Activated B cell treated with CpG ODN at 0.5 μM for 24 hours (primary cell): ENCODE measurements at regions not wholly inside any gene's neighbourhood (a gene's known extent, or its start where the extent isn't known, plus 50 kb on each side); places are given as distances from the start of the nearest gene placed in this dataset.

Experiments used
- ATAC-seq: fragments of 200-7000 bp; cut with Tn5 transposase; one replicate; pipeline ENCODE4 v1.10.0; 2021; ENCODE audit warnings: low read depth, mild to moderate bottlenecking, moderate library complexity
- CTCF ChIA-PET: fragments of 350-600 bp; sonication (Branson Sonifier 250); formaldehyde crosslinking; loops from one replicate; lab custom pipeline; 2021; ENCODE audit warnings: antibody characterized with exemption; lab: Charles Lee
- POLR2A ChIA-PET: fragments of 350-600 bp; sonication (Branson Sonifier 250); formaldehyde crosslinking; loops from one replicate; lab custom pipeline; 2021; ENCODE audit warnings: antibody characterized with exemption; lab: Charles Lee
- DNase-seq: peaks from one replicate; pipeline ENCODE4 v3.0.0; 2022
- H3K27ac Mint-ChIP-seq: one replicate; pipeline ENCODE4 v1.8.0; 2020; ENCODE audit warnings: mixed read lengths
- H3K27me3 Mint-ChIP-seq: one replicate; pipeline ENCODE4 v1.8.0; 2021; ENCODE audit warnings: mixed read lengths
- H3K36me3 Mint-ChIP-seq: one replicate; pipeline ENCODE4 v1.8.0; 2021; ENCODE audit warnings: low read depth, mixed read lengths
- H3K4me1 Mint-ChIP-seq: one replicate; pipeline ENCODE4 v1.8.0; 2021; ENCODE audit warnings: mixed read lengths
- H3K4me3 Mint-ChIP-seq: one replicate; pipeline ENCODE4 v1.8.0; 2020; ENCODE audit warnings: mild to moderate bottlenecking, mixed read lengths
- H3K9me3 Mint-ChIP-seq: one replicate; pipeline ENCODE4 v1.8.0; 2020; ENCODE audit warnings: mixed read lengths
- CTCF ChIP-seq: fragments of 200-600 bp; IDR thresholded peaks from one replicate; pipeline ENCODE4 v1.8.0; 2022; ENCODE audit warnings: antibody characterized with exemption, mild to moderate bottlenecking
- intact Hi-C: fragments of 100-400 bp; cut with micrococcal nuclease; formaldehyde crosslinking; loops from one replicate; pipeline ENCODE4 v1.15.1; 2024

GRCh38 chr10:61542596-61542995 lies 89.4 kb upstream of the TMEM26 start:
- no peak for TF ChIP-seq CTCF
- peaks cover 6% of the 10 kb centered on the region for H3K27me3 Mint-ChIP-seq
- ChIA-PET POLR2A (no interaction called here), CTCF (no interaction called here)
- intact Hi-C loops: no loop called here
- no peak overlapping the region for H3K27ac Mint-ChIP-seq
- ATAC-seq: no peak
- DNase-seq: no peak
- peaks cover 3% of the 10 kb centered on the region for H3K9me3 Mint-ChIP-seq
- no peak overlapping the region for H3K4me3 Mint-ChIP-seq
- no peaks in the 10 kb centered on the region for H3K4me1 Mint-ChIP-seq
- H3K36me3 Mint-ChIP-seq: no peaks in the 10 kb centered on the region

- H3K4me3 Mint-ChIP-seq: no peak overlapping the region
- no peak for ATAC-seq
- no peak for DNase-seq
- H3K4me1 Mint-ChIP-seq: no peaks in the 10 kb centered on the region
- ChIA-PET POLR2A (no interaction called here), CTCF (no interaction called here)
- no peaks in the 10 kb centered on the region for H3K36me3 Mint-ChIP-seq
- no peak overlapping the region for H3K27ac Mint-ChIP-seq
- TF ChIP-seq CTCF: no peak
- H3K27me3 Mint-ChIP-seq: peaks cover 6% of the 10 kb centered on the region
- H3K9me3 Mint-ChIP-seq: peaks cover 3% of the 10 kb centered on the region
- intact Hi-C loops: no loop called here
These were observed 88.8 kb upstream of the TMEM26 start for GRCh38 chr10:61541960-61542359.

GRCh38 chr10:61539876-61540275 lies 86.7 kb upstream of the TMEM26 start:
- H3K27me3 Mint-ChIP-seq: peaks cover 6% of the 10 kb centered on the region
- no peak for ATAC-seq
- ChIA-PET CTCF (no interaction called here), POLR2A (no interaction called here)
- intact Hi-C loops: no loop called here
- no peak overlapping the region for H3K4me3 Mint-ChIP-seq
- H3K27ac Mint-ChIP-seq: no peak overlapping the region
- no peak for TF ChIP-seq CTCF
- H3K4me1 Mint-ChIP-seq: no peaks in the 10 kb centered on the region
- no peaks in the 10 kb centered on the region for H3K36me3 Mint-ChIP-seq
- DNase-seq: no peak
- peaks cover 7% of the 10 kb centered on the region for H3K9me3 Mint-ChIP-seq

GRCh38 chr10:61529208-61529607 lies 76.0 kb upstream of the TMEM26 start:
- ChIA-PET CTCF (no interaction called here), POLR2A (no interaction called here)
- H3K27me3 Mint-ChIP-seq: peaks cover 9% of the 10 kb centered on the region
- intact Hi-C loops: no loop called here
- H3K4me1 Mint-ChIP-seq: no peaks in the 10 kb centered on the region
- no peaks in the 10 kb centered on the region for H3K36me3 Mint-ChIP-seq
- DNase-seq: no peak
- H3K9me3 Mint-ChIP-seq: no peaks in the 10 kb centered on the region
- no peak overlapping the region for H3K4me3 Mint-ChIP-seq
- H3K27ac Mint-ChIP-seq: no peak overlapping the region
- TF ChIP-seq CTCF: no peak
- no peak for ATAC-seq

- ATAC-seq (no peak), DNase-seq (no peak)
- Mint-ChIP-seq H3K4me1 (no peaks in the 10 kb centered on the region), H3K27ac (no peak overlapping the region), H3K9me3 (no peaks in the 10 kb centered on the region), H3K36me3 (no peaks in the 10 kb centered on the region), H3K27me3 (peaks cover 15% of the 10 kb centered on the region), H3K4me3 (no peak overlapping the region)
- no peak for TF ChIP-seq CTCF
- ChIA-PET CTCF (no interaction called here), POLR2A (no interaction called here)
- intact Hi-C loops: no loop called here
These were observed 49.9 kb upstream of the TMEM26 start for GRCh38 chr10:61503051-61503450.
